Fibroblast of mammary gland (primary cell): ENCODE measurements at regions not wholly inside any gene's neighbourhood (a gene's known extent, or its start where the extent isn't known, plus 50 kb on each side); places are given as distances from the start of the nearest gene placed in this dataset.

Source experiments
- DNase-seq: peaks from one replicate; pipeline ENCODE4 v3.0.0-alpha.2; 2010; ENCODE audit warnings: low read depth
- H3K4me3 ChIP-seq: 2 replicates; pipeline ENCODE4 v1.5.1; 2011; ENCODE audit warnings: low read depth, mild to moderate bottlenecking, low read length, moderate library complexity; ENCODE audit not compliant: control insufficient read depth
- CTCF ChIP-seq: conservative IDR thresholded peaks from 2 replicates; pipeline ENCODE4 v1.5.1; 2011; ENCODE audit warnings: low read depth, low read length, inconsistent platforms; ENCODE audit not compliant: control insufficient read depth, insufficient read depth

- no peak for DNase-seq
- no peak overlapping the region for H3K4me3 ChIP-seq
- TF ChIP-seq CTCF, result no peak
Measured at GRCh38 chr1:106787520-106787919, 269.0 kb upstream of the PRMT6 start.

GRCh38 chr1:106789686-106790085 lies 266.8 kb upstream of the PRMT6 start:
- no peak for TF ChIP-seq CTCF
- no peak overlapping the region for H3K4me3 ChIP-seq
- no peak for DNase-seq

GRCh38 chr1:106791041-106791440 lies 265.4 kb upstream of the PRMT6 start:
- TF ChIP-seq CTCF, result no peak
- no peak overlapping the region for H3K4me3 ChIP-seq
- DNase-seq, result no peak

GRCh38 chr1:106793651-106794050 lies 262.8 kb upstream of the PRMT6 start:
- DNase-seq, result no peak
- no peak overlapping the region for H3K4me3 ChIP-seq
- TF ChIP-seq CTCF, result no peak

- TF ChIP-seq CTCF, result peak; percentile 14
- H3K4me3 ChIP-seq, result no peak overlapping the region
- peak; percentile 22 for DNase-seq
Measured at GRCh38 chr1:106798991-106799390, 257.5 kb upstream of the PRMT6 start.

- H3K4me3 ChIP-seq, result no peak overlapping the region
- no peak for DNase-seq
- TF ChIP-seq CTCF, result no peak
Measured at GRCh38 chr1:106802181-106802580, 254.3 kb upstream of the PRMT6 start.

- no peak for DNase-seq
- no peak for TF ChIP-seq CTCF
- no peak overlapping the region for H3K4me3 ChIP-seq
Measured at GRCh38 chr1:106814418-106814817, 242.1 kb upstream of the PRMT6 start.
